CD4-positive, alpha-beta T cell treated with Interleukin-4 for 4 hours (primary cell): ENCODE measurements at regions not wholly inside any gene's neighbourhood (a gene's known extent, or its start where the extent isn't known, plus 50 kb on each side); places are given as distances from the start of the nearest gene placed in this dataset.

Experiments
- DNase-seq: peaks from one replicate; pipeline ENCODE4 v3.0.0-alpha.2; 2020

DNA sequence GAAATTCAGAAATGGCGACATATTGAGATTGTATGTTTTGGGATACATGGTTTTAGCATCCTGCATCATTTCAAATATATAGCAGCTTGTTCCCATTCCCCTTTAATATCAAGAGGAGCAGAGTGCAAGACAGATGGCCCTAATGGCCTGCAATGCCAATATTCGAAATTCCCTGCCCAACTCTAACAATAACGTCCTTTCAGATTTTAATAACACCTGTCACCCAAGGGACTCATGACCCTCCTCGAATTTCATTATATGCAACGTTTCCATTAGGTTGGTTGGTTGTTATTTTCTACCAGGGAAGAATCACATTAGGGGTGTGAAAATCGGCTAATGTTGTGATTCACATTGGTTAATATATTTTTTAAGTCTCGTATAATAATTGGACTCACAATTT is 170.0 kb downstream of the TNFSF13B start:
- no peak for DNase-seq

DNA sequence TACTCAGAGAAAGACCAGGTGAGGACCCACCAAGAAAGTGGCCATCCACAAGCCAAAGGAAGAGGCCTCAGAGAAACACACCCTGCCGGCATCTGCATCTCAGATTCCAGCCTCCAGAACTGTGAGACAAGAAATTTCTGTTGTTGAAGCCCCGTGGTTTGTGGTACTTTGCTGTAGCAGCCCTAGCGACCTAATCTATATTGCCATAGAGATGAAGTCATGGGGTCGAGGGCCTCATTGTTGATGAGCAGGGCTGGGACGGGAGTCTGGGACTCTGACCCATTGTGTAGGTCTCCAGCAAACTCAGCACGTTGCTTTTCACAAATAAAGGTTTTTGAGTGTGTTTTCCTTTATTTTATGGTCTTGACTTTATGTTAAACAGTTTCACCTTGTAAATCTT is 174.9 kb downstream of the TNFSF13B start:
- no peak for DNase-seq

DNA sequence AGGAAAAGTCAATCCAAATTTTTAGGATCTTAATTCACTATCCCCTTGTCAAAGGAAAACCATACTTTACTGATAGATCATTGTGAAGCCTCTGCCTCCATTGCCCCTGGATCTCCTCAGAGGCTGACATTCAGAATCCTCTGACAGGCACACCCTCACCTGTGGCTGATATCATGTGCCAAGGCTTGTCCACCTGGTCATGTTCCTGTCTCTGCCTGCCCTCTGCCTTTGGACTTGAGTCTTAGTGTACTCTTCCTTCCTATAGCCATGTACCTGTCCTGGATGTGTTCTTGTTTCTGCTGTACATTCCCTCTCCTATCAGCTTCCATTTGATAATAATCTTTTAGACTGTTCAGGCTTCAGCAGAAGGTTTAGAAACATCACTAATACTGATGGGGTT is 179.4 kb downstream of the TNFSF13B start:
- DNase-seq, result no peak

DNA sequence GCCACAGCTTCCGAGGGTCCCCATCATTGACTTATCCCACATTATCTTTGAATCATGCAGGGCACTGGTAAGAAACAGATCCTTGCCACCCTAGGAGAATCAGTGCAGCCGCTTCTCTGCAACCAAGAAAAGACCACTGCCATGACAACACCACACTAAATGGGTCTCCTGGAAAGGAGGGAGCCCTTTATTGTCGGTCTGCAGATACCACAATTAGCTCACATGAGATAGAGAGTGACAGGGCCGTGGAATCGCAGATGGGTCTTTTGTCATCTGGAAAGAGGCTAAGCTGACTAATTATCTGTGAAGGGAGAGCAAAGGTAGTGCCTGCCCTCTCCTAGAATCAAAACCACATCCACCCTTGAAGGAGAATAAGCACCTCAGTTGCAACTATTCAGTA is 178.3 kb upstream of the MYO16 start:
- no peak for DNase-seq

DNA sequence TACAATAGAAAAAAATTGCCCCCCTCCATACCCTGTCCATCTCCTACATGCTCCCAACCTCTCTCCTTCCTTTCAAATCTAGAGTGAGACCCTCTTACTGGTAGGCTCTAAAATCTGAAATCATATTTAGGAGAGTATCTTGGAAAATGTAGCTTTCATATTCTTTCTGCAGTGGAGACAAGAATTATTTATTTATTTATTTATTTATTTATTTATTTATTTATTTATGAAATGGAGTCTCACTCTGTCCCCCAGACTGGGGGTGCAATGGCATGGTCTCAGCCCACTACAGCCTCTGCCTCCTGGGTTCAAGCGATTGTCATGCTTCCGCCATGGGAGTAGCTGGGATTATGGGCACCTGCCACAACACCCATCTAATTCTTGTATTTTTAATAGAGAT is 174.1 kb upstream of the MYO16 start:
- DNase-seq, result no peak

DNA sequence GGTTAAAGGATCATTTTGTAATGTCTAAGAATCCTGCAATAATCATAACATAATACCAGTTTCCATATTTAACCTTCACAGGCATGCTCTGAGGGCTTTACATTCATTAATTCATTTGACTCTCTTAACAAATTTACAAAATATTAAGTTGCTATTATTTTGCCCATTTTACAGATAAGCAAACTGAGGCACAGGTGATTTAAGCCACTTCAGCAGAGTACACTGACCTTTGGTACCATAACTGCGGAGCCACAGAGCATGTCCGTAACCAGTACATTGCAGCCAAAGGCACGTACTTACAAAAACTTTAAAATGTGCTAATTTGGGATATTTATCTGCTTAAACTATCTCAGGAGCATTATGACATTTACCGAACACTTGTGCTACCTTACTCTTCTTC is 169.4 kb upstream of the MYO16 start:
- no peak for DNase-seq

DNA sequence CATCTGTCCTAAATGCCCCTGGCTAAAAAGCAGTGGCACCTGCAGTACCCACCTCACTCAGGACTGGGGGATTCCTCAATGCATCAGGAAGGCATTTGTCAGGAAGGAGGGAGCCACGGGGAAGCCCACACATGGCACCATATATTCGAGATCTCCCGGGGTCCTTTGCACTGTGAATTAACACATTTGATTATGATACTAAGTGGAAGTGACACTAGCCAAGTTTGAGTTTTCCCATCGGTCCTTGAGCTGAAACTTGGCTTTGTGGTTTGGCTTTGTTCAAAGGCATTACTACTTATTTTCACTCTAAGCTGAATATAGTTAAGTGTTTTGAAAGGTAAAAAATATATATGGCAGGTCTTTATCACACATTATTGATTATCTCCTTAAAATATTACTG is 168.7 kb upstream of the MYO16 start:
- DNase-seq, result no peak

DNA sequence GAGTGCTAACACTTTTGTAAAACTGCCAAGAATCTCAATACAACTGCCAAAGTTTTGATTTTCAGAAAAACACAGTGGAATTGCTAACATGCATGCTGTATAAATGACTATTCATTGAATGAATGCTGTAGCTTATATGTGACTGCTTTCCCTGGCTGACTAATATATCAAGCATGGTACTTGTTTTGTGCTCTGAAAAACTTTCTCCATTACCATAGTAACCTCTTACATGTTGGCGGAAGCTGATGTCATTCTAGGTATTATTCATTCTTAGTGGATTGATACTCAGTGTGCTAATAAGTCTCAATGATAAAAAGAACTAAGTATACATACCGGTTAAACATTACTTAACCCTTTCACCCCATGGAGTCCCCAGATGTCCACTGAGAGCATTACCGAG is 166.1 kb upstream of the MYO16 start:
- peak; percentile 26 for DNase-seq

DNA sequence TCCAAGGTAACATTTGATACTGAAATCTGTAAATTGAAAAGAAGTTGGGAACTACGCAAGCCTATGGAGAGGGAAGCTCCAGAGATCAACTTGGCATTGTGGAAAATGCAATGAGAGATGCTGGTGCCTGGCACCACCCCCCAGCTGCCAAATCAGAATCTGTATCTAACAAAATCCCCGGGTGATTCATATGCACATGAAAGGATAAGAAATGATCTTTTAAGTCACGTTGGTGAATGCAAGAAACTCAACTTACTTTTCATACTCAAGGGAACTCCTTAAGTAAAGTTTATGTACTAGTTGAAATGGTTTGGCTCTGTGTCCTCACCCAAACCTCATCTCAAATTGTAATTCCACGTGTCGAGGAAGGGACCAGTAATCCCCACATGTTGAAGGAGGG is 158.5 kb upstream of the MYO16 start:
- no peak for DNase-seq

DNA sequence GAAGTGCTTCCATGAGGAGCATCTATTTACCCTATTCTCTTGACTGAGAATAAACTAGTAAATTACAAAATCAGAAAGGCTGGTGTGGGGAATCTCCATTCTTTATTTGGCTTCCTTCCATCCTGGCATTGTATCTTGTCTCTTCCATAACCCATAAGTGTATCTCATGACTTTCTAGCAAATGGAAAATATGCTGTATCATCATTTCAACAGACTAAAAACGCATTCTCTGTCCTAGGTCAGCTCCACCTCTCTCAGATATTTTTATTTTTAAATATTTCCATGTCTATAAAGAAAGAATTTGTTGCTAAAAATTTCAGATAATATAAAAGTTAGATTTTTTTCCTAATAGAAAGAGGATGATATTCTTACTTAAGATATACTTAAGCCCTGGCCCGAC is 154.2 kb upstream of the MYO16 start:
- DNase-seq, result no peak

DNA sequence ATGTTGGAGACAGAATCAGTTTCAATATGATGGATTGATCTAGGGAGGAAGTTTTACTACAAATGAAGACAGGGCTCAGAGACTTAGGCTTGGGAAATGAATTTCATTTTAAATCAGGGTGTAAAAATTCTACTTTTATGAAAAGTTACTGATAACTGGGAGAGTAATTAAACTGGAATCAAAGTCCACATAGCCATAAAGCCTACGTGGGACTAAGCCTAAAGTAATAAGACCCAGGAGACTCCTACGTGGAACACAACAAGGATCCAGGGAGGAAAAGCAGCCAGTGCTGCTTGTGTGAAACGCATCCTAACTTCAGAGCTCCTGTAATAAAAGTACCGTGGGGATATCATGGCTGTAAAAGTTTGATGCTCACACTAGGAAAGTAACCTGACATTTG is 152.0 kb upstream of the MYO16 start:
- no peak for DNase-seq

DNA sequence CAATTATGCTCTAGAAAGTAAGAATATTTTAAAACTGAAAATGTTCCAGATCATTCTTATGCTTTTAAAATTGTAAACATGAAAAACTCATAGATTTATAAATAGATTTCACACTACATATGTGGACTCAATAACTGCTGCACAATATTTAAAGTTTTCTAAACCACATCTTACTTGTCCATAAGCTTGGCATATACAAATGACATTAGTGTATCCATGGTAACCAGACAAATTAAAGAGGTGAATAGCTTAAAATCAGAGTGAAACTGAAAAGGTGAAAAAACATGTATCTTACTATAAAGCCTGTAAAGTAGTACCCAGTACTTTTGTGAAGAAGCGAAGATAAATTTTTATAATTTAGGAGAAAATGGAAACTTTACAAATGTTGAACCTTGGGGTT is 151.2 kb upstream of the MYO16 start:
- DNase-seq, result no peak

DNA sequence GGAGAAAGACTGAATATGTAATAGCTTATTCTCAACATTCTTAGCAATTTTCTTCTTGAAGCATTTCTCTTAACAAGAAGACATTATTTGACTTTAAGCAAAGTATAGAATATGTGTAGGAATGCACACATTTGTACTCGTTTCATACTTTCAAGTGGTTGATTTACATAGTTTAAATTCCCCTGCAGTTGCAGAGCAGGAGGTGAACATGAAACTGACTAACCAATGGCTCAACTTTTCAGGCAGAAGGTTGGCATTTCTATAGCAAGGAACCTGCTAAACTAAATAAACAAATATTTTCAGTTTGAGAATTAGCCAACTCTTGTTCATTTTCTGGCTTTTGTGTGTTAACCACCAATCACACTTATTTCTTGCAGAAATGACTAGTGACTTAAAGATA is 145.4 kb upstream of the MYO16 start:
- no peak for DNase-seq

DNA sequence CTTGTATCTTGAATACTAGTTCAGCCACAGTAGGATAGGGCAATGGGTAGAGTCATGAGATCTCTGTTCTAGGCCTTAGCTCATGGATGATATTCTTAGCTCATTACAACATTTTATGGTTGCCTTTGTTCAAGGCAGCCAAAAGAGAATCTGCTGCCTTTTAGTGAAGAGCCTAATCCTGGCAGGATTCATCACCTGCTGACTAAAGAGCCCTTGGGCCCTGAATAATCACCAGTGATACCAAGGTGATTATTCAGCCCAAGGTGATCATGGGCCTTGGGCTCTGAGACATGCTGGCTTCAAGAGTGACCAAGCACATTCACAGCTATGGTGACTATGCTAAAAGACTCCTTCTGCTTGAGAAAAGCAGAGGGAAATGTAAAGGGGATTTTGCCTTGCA is 143.3 kb upstream of the MYO16 start:
- DNase-seq, result no peak

DNA sequence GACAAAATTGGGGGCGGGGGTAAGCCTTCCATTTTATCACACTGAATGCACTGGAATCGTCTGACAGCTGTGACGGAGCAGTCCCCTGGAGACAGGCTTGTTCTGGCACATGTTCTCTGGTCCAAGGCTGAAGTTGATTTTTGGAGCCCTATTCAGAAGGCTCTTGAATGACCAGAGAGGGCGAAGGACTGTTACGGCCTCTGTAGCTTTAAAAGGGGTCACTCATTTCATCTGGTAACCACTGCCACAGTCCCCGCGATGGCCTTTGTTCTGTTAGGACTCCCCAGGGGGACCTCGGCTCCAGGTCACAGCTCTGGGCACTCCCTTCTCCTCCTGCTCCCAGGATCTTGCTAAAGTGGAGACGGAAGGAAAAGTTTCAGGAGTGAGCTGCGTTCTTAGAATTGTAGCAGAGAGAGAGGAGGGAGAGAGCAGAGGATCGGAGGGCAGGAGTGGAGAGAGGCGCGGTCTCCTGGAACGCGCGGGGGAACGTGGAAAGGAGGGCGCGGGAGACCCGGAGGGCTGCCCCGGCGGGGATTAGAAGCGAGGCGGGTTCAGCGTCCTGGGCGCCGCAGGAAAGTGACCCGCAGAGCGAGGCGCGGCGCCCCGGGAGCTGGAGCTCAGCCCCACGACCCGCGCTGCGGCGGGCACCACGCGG is 134.3 kb upstream of the MYO16 start:
- DNase-seq, result no peak

DNA sequence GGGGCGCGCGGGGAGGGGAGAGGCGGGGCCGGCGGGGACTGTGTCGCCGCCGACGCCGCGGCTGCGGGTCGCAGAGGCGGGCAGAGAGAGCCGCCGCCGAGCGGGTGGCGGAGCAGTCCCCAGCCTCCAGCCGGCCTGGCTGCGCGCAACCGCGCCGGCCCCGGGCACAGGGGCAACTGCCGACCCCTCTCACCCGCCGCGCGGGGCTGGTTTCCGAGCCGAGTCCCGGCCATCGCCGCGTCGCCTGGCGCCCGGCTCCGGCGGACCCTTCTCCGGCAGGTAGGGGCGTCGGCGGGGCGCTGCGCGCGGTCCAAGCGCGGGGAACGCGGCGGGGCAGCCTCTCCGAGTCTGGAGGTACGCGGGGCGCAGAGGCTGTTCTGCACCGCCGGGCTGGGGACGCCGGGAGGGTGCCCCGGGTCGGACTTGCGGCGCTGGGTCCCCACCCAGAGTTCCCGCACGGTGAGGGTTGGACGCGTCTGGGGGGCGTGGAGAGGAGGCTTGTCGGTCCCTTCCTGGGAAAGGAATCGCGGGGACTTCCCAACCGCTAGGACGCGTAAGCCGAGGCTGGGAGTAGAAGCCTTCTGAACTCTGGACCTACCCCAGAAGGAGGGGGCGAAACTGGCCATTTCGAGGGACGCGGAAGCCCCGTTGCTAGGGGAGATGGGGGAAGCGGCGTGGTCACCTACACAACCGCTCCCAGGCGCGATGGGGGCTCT is 133.6 kb upstream of the MYO16 start:
- DNase-seq, result no peak

DNA sequence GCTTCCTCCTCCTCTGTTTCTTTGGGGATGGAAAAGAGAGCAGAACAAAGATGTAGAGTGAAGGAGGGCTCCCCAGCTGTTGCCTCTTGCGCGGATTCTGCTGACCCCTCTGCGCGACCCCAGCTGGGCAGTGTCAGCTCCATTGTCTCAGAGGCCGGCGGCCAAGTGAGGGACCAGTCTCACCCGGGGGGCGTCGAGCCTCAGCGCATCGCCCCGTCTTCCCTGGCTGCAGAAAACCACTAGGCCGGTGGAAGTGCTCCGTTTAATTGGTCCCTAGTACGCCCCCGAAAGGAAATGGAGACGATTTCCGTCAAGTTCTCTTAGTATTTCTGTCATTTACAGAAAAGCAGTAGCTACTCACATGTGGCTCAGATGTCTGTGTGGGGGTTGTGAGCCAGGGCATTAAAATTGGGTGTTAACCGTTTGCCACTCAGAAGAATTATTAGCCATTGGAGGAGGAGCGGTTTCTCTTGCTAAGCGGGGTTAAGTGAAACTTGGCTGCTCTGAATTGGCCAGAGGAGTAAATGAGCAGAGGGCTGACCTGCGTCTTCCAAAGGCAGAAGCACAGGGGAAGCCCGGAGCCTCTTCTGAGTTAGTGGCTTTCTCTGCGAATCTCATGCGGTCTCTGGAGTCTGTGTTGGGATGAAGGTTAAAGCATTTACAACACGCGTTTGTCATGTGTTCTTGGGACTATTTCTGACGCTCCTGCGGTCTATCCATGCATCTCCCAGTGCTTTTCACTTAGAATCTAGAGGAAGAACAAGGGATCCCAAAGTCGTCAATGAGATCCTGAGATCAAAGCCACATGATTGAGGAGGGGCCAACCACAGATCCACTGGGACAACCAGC is 132.8 kb upstream of the MYO16 start:
- DNase-seq, result no peak

DNA sequence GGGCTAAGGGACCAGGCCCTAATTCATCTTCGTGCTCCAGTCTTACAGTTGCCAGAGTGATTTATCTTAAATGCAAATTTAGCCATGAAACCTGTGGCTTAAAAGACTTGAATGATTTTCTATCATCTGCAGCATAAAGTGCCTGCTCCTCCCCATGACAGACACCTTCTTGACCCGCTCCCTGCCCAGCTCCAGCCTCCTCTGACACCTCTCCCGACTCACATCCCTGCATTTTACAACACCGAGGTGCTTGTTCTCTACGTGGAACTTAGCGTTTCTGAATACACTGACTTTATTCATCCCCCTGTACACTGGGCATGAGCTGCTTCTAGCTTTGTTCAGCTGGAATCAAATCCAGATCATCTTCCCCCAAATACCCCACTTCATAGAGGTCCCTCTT is 128.7 kb upstream of the MYO16 start:
- DNase-seq, result no peak

DNA sequence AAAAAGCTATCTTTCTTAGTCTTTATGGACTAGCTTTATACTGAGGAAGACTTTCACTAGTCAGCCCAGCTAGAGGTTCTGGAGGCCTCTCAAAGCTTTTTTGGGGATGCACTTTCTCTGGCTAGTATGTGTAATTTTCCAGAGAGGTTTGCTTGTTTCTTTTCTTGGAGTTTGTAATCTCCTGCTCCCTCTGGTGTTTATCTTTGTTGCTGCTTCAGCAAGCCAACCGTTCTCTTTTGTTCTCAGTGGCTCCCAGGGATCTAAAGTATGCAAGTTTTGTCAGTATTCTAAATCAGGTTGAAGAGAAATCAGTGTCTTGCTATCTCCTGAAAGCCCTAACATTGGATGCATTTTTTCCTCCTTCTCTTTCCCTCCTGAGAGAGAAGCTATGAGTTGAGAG is 121.1 kb upstream of the MYO16 start:
- DNase-seq, result peak; percentile 26

DNA sequence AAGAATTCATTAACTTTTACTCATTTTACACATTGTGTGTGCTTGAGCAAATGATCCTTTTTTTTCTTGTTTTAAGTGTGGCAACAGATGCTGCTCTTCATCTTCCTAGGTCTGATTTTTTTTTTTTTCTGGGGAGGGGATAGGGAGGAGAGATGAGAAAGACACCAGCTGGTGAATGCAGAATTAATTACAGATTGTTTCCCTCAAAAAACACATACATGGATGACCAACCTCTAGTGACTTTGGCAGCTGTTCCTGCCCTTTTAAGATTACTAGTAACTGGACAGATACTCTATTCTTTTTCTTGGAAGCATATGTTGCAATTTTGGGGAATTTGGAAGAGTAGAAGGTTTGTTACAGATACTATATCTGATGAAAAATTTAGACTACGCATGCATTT is 103.6 kb upstream of the MYO16 start:
- no peak for DNase-seq

DNA sequence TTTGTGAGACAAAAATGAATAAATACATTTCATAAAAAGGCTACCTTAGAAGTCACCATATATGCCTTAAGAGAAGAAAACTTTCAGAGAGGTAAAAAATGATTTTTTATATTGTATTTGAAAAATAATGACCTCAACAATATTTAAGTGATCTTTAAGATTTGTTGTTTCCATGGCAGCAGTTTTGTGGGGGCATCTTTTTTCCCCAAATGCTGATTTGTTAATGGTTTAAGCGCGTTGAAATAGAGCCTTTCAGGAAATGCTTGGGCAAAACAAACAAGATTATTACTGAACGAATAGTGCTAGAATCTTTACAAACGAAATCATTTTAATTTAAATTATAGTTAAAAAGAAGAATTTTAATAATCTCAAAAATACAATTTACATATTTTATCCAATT is 103.1 kb upstream of the MYO16 start:
- DNase-seq, result no peak

DNA sequence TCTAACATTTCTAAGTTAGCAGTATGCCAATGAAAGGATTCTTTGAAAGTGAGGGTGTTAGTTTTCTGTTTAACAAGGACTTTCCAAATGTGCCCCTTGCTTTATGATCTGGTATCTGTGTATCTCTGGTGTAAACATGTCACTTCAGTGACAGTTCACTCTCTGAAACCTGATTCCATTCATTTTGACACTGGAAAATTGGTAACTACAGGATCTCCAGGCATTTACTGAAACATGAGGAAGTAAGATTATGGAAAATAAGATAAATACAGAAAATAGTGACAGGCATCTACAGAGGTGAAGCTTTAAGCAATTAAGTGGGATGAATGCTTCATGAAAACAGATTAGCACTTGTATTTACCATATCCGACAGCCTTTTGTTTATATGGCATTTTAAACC is 101.6 kb upstream of the MYO16 start:
- no peak for DNase-seq

DNA sequence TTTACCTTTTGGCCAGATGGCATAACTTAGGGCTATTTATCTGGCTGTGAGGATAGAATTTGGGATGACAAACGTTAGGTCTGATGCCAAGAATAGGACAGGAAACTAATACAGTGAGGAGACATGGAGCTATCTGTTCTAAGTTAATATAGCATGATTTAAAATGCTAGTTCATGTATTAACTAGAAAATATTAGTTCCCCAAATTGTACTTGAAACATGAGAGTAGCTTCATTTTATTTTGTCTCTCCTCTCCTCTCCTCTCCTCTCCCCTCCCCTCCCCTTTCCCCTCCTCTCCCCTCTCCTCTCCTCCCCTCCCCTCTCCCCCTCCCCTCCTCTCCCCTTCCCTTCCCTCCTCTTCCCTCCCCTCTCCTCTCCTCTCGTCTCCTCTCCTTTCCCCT is 101.1 kb upstream of the MYO16 start:
- DNase-seq, result no peak

DNA sequence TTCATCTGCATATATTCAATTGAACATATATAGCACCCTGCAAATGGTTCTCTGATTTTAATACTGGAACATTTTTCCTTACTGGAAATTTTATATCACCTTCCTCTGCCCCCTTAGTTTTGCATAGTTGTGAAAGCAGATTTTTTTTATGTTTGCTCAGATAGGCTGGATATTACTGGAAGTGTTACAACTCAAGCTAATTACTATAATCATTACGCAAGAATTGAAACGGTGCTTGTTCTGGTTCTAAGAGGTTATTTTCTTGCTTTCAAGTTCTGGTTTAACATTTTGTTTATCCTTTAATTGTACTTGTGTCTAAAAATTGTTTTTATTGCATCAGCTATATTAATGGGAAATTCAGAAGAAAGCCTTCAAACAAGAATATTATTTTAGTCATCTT is 95.6 kb upstream of the MYO16 start:
- no peak for DNase-seq
